Retina (tissue), 1 donor: ENCODE measurements at regions not wholly inside any gene's neighbourhood (a gene's known extent, or its start where the extent isn't known, plus 50 kb on each side); places are given as distances from the start of the nearest gene placed in this dataset.
"Not testable (repeated sequence)": the region's sequence is repeated elsewhere in the genome, so short reads cannot be mapped to it uniquely, and the experiment has no call there.

Experiments used
- DNase-seq: peaks from one replicate; pipeline ENCODE4 v3.0.0-alpha.2; 2016

GRCh38 chrX:42290608-42291007 is 367.3 kb upstream of the CASK start:
- no peak for DNase-seq

- no peak for DNase-seq
Observed at GRCh38 chrX:42289492-42290385, 366.4 kb upstream of the CASK start.

- not testable (repeated sequence) for DNase-seq
Observed at GRCh38 chrX:42285681-42286080, 362.3 kb upstream of the CASK start.

- DNase-seq, result no peak
Observed at GRCh38 chrX:42276982-42277690, 353.8 kb upstream of the CASK start.

GRCh38 chrX:42274151-42274550 is 350.8 kb upstream of the CASK start:
- DNase-seq, result no peak

GRCh38 chrX:42273387-42273786 is 350.0 kb upstream of the CASK start:
- DNase-seq, result no peak

- no peak for DNase-seq
Observed at GRCh38 chrX:42269186-42269585, 345.8 kb upstream of the CASK start.

GRCh38 chrX:42260854-42261253 is 337.5 kb upstream of the CASK start:
- no peak for DNase-seq

GRCh38 chrX:42248226-42248625 is 324.9 kb upstream of the CASK start:
- no peak for DNase-seq

GRCh38 chrX:42247241-42247640 is 323.9 kb upstream of the CASK start:
- no peak for DNase-seq

- no peak for DNase-seq
Observed at GRCh38 chrX:42246814-42247213, 323.5 kb upstream of the CASK start.

GRCh38 chrX:42242004-42242403 is 318.6 kb upstream of the CASK start:
- no peak for DNase-seq

- no peak for DNase-seq
Observed at GRCh38 chrX:42241421-42241820, 318.1 kb upstream of the CASK start.

- no peak for DNase-seq
Observed at GRCh38 chrX:42237956-42238355, 314.6 kb upstream of the CASK start.

- no peak for DNase-seq
Observed at GRCh38 chrX:42229533-42229932, 306.2 kb upstream of the CASK start.

- DNase-seq, result no peak
Observed at GRCh38 chrX:42220666-42221065, 297.3 kb upstream of the CASK start.

GRCh38 chrX:42220083-42220482 is 296.7 kb upstream of the CASK start:
- no peak for DNase-seq

GRCh38 chrX:42219231-42219630 is 295.9 kb upstream of the CASK start:
- no peak for DNase-seq

- no peak for DNase-seq
Observed at GRCh38 chrX:42195506-42195905, 272.2 kb upstream of the CASK start.

GRCh38 chrX:42189576-42189975 is 266.2 kb upstream of the CASK start:
- no peak for DNase-seq

- DNase-seq, result no peak
Observed at GRCh38 chrX:42188730-42189129, 265.4 kb upstream of the CASK start.

GRCh38 chrX:42176789-42177188 is 253.4 kb upstream of the CASK start:
- no peak for DNase-seq

- no peak for DNase-seq
Observed at GRCh38 chrX:42175843-42176242, 252.5 kb upstream of the CASK start.

- DNase-seq, result not testable (repeated sequence)
Observed at GRCh38 chrX:42157923-42158322, 234.6 kb upstream of the CASK start.
